Omental fat pad (tissue), 3 donors: ENCODE measurements at regions not wholly inside any gene's neighbourhood (a gene's known extent, or its start where the extent isn't known, plus 50 kb on each side); places are given as distances from the start of the nearest gene placed in this dataset.
"Not testable (repeated sequence)": the region's sequence is repeated elsewhere in the genome, so short reads cannot be mapped to it uniquely, and the experiment has no call there.

Experiments used
- ATAC-seq: fragments of 150-250 bp; one replicate; pipeline ENCODE4 v1.9.1; 2016; ENCODE audit warnings: mild to moderate bottlenecking, moderate library complexity; ENCODE audit not compliant: low FRiP score
- DNase-seq: peaks from one replicate; pipeline ENCODE4 v3.0.0-alpha.2; 2019; ENCODE audit warnings: low spot score
- CTCF ChIP-seq, 3 donors: fragments of 450-650 bp; IDR thresholded peaks; one replicate each; pipeline ENCODE4 v1.5.1; 2016 to 2017; ENCODE audit warnings: antibody characterized with exemption in 3 of 3, mild to moderate bottlenecking in 3 of 3, moderate library complexity in 2 of 3

- DNase-seq = no peak
- TF ChIP-seq CTCF (IDR thresholded peaks at IDR 0.05) = no peak
- no peak for ATAC-seq
These were observed 139.4 kb upstream of the RAB4A start for GRCh38 chr1:229131243-229132105.

GRCh38 chr1:229132106-229132443 lies 138.8 kb upstream of the RAB4A start:
- DNase-seq (no peak), ATAC-seq (no peak)
- no peak for TF ChIP-seq CTCF (IDR thresholded peaks at IDR 0.05)

- DNase-seq = no peak
- TF ChIP-seq CTCF (IDR thresholded peaks at IDR 0.05) = no peak
- no peak for ATAC-seq
These were observed 138.2 kb upstream of the RAB4A start for GRCh38 chr1:229132706-229133105.

- no peak for TF ChIP-seq CTCF (IDR thresholded peaks at IDR 0.05)
- ATAC-seq (no peak), DNase-seq (no peak)
These were observed 137.8 kb upstream of the RAB4A start for GRCh38 chr1:229133151-229133550.

GRCh38 chr1:229133811-229134210 lies 137.1 kb upstream of the RAB4A start:
- no peak for TF ChIP-seq CTCF (IDR thresholded peaks at IDR 0.05)
- ATAC-seq = no peak
- DNase-seq = no peak

GRCh38 chr1:229134381-229135217 lies 136.3 kb upstream of the RAB4A start:
- not testable (repeated sequence) for DNase-seq, ATAC-seq

GRCh38 chr1:229135773-229136172 lies 135.1 kb upstream of the RAB4A start:
- TF ChIP-seq CTCF (IDR thresholded peaks at IDR 0.05) = no peak
- DNase-seq (no peak), ATAC-seq (no peak)
